ENCODE measurements at regions not wholly inside any gene's neighbourhood (a gene's known extent, or its start where the extent isn't known, plus 50 kb on each side); places are given as distances from the start of the nearest gene placed in this dataset.
A peak's percentile ranks its signal among the peaks of the same experiment; 100 is the strongest.
"Not testable (repeated sequence)": the region's sequence is repeated elsewhere in the genome, so short reads cannot be mapped to it uniquely, and the experiment has no call there.

GRCh38 chr14:71437870-71438269 lies 494.4 kb upstream of the RGS6 start:
- DNase-seq = no peak

- DNase-seq = peak; percentile 26
Observed at GRCh38 chr14:71438684-71439083, 493.5 kb upstream of the RGS6 start.

- DNase-seq = peak; percentile 27
Observed at GRCh38 chr14:71441126-71441525, 491.1 kb upstream of the RGS6 start.

- DNase-seq = no peak
Observed at GRCh38 chr14:71444030-71444822, 488.0 kb upstream of the RGS6 start.

GRCh38 chr14:71448431-71449315 lies 483.6 kb upstream of the RGS6 start:
- no peak for DNase-seq

GRCh38 chr14:71449316-71450055 lies 482.7 kb upstream of the RGS6 start:
- no peak for DNase-seq

- no peak for DNase-seq
Observed at GRCh38 chr14:71451501-71451900, 480.7 kb upstream of the RGS6 start.

- DNase-seq = no peak
Observed at GRCh38 chr14:71452539-71452938, 479.7 kb upstream of the RGS6 start.

GRCh38 chr14:71452987-71453386 lies 479.2 kb upstream of the RGS6 start:
- DNase-seq = no peak

GRCh38 chr14:71454010-71454409 lies 478.2 kb upstream of the RGS6 start:
- DNase-seq = no peak

- no peak for DNase-seq
Observed at GRCh38 chr14:71454513-71455332, 477.5 kb upstream of the RGS6 start.

- no peak for DNase-seq
Observed at GRCh38 chr14:71460091-71460490, 472.1 kb upstream of the RGS6 start.

GRCh38 chr14:71461617-71462016 lies 470.6 kb upstream of the RGS6 start:
- DNase-seq = not testable (repeated sequence)

- no peak for DNase-seq
Observed at GRCh38 chr14:71463807-71464206, 468.4 kb upstream of the RGS6 start.

GRCh38 chr14:71464840-71465239 lies 467.4 kb upstream of the RGS6 start:
- DNase-seq = no peak

- no peak for DNase-seq
Observed at GRCh38 chr14:71465316-71465715, 466.9 kb upstream of the RGS6 start.

GRCh38 chr14:71466251-71466650 lies 466.0 kb upstream of the RGS6 start:
- no peak for DNase-seq

- no peak for DNase-seq
Observed at GRCh38 chr14:71466946-71467345, 465.3 kb upstream of the RGS6 start.

- DNase-seq = no peak
Observed at GRCh38 chr14:71467361-71467811, 464.8 kb upstream of the RGS6 start.

- DNase-seq = no peak
Observed at GRCh38 chr14:71468701-71469100, 463.5 kb upstream of the RGS6 start.

GRCh38 chr14:71469643-71470335 lies 462.4 kb upstream of the RGS6 start:
- DNase-seq = no peak
